GM12891 (cell line): ENCODE measurements at regions not wholly inside any gene's neighbourhood (a gene's known extent, or its start where the extent isn't known, plus 50 kb on each side); places are given as distances from the start of the nearest gene placed in this dataset.

Experiments
- PAX5 ChIP-seq: IDR thresholded peaks from 2 replicates; pipeline ENCODE4 v1.6.1; 2011; ENCODE audit warnings: low read length, moderate library complexity, mild to moderate bottlenecking; ENCODE audit not compliant: insufficient read depth, severe bottlenecking
- POLR2A ChIP-seq: IDR thresholded peaks from 2 replicates; pipeline ENCODE4 v1.6.1; 2011; ENCODE audit warnings: low read depth, low read length, control low read depth
- POLR2AphosphoS5 ChIP-seq: IDR thresholded peaks from 2 replicates; pipeline ENCODE4 v1.6.1; 2011; ENCODE audit warnings: low read depth, low read length, control low read depth
- POU2F2 ChIP-seq: IDR thresholded peaks from 2 replicates; pipeline ENCODE4 v1.6.1; 2011; ENCODE audit warnings: low read depth, mild to moderate bottlenecking, control low read depth, low read length, moderate library complexity
- SPI1 ChIP-seq: IDR thresholded peaks from 2 replicates; pipeline ENCODE4 v1.6.1; 2011; ENCODE audit warnings: low read depth, low read length, control low read depth
- TAF1 ChIP-seq: IDR thresholded peaks from 2 replicates; pipeline ENCODE4 v1.6.1; 2011; ENCODE audit warnings: low read depth, low read length, control low read depth

DNA sequence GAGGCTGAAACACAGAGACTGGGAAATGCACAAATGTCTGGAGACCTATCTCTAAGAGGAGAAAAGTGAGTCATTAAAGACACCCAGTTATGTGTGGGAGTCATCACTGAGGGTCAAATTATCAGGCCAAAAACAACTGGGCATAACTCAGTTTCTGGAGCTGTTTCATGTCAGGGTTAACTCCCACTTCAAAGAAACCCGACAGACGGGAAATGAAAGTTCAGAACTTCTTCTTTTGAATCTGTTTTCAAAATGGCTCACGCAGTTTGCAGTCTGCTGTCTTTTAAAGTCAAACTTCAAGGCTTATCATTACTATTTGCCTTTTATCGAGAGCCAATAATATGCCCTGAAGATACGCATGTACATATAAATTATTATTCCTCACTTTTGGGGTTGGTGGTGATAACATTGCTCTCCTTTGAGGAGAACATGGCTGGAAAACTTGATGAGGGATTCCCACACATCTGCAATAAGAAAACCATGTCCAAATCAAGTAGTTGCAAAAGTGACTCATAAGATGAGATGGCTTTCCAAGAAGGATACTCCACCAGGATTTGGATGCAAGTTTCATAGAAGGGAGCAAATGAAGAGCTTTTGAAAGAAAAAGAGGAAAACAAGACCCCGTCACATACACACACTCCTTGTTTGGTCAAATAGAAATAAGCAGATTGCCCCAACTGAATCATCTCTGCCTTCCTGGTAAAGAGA lies 341.4 kb downstream of the ADAMTS20 start:
- TF ChIP-seq POLR2A (no peak), POLR2AphosphoS5 (no peak), TAF1 (no peak), POU2F2 (no peak), SPI1 (peak; percentile 90), PAX5 (no peak)
